Erythroblast (primary cell): ENCODE measurements at regions not wholly inside any gene's neighbourhood (a gene's known extent, or its start where the extent isn't known, plus 50 kb on each side); places are given as distances from the start of the nearest gene placed in this dataset.

ENCODE experiments used
- GATA1 ChIP-seq: IDR thresholded peaks from 2 replicates; pipeline ENCODE4 v1.6.1; 2011; ENCODE audit warnings: low read depth, mild to moderate bottlenecking, control low read depth, low read length, moderate library complexity
- POLR2A ChIP-seq: IDR thresholded peaks from 2 replicates; pipeline ENCODE4 v1.6.1; 2011; ENCODE audit warnings: mild to moderate bottlenecking, low read length

GRCh38 chr11:16577490-16577889, 161.0 kb upstream of the C11orf58 start:
- TF ChIP-seq POLR2A (no peak), GATA1 (no peak)
